GM23338 (cell line): ENCODE measurements at regions not wholly inside any gene's neighbourhood (a gene's known extent, or its start where the extent isn't known, plus 50 kb on each side); places are given as distances from the start of the nearest gene placed in this dataset.

Experiments
- EZH2phosphoT487 ChIP-seq: fragments of 200-600 bp; sonication (generic); IDR thresholded peaks from one replicate; pipeline ENCODE4 v1.8.1; 2018; ENCODE audit warnings: antibody characterized with exemption; ENCODE audit not compliant: unreplicated experiment
- NANOG ChIP-seq: IDR thresholded peaks from 2 replicates; pipeline ENCODE4 v1.6.1; 2016; ENCODE audit warnings: antibody characterized with exemption, borderline replicate concordance

DNA sequence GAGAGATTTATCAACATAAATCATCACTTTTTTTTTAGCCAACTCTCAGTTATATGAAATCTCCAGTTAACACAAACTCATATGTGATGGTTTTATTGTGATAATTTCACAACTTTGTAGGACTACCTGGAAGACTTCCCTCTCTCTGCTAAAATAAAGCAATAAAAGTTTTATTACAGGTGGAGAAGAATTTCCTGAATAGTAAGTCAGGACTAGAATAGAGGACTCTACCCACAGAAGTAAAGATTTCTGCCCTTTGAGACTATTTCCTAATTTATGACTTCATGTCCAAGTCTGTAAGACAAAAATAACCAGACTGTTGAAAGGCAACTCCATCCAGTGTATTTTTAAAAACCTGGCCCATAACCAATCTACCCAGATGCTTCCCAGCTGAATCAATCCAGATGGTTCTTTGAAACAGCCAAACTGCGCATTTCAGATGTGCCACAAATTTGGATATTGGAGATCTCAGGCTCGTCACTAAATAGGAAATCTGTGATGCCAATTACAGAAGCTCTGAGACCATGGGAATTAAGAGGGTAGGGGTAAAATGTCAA, 234.0 kb upstream of the NMUR2 start:
- TF ChIP-seq EZH2phosphoT487 (no peak), NANOG (no peak)
